ENCODE measurements at regions not wholly inside any gene's neighbourhood (a gene's known extent, or its start where the extent isn't known, plus 50 kb on each side); places are given as distances from the start of the nearest gene placed in this dataset.
A peak's percentile ranks its signal among the peaks of the same experiment; 100 is the strongest.
"Not testable (repeated sequence)": the region's sequence is repeated elsewhere in the genome, so short reads cannot be mapped to it uniquely, and the experiment has no call there.

- not testable (repeated sequence) for DNase-seq (ENCODE audit: low read depth in 2 of 2)
These were observed 76.1 kb upstream of the ZNF217 start for GRCh38 chr20:53669517-53670313.

GRCh38 chr20:53668992-53669391, 75.4 kb upstream of the ZNF217 start:
- no peak for DNase-seq (ENCODE audit: low read depth in 2 of 2)

- no peak for DNase-seq (ENCODE audit: low read depth in 2 of 2)
These were observed 72.5 kb upstream of the ZNF217 start for GRCh38 chr20:53666144-53666543.

DNA sequence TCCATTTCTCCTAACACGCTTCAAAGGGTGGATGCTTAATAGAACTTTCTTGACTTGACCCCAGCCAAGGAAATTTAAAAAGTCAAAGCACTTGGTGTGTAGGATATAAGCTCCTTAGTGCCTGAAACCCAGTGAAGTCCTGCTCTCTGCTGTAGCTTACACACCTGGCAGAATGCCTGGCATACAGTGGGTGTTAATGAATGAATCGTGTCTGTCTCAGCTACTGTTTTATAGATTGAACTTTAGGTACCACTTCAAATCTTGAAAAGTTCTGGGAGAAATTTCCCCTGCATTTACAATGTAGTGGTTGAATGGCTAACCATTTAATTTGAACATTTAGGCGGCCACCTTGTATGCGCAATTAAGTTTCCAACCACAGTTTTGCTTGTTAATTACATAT, 70.5 kb upstream of the ZNF217 start:
- no peak for DNase-seq (ENCODE audit: low read depth in 2 of 2)

DNA sequence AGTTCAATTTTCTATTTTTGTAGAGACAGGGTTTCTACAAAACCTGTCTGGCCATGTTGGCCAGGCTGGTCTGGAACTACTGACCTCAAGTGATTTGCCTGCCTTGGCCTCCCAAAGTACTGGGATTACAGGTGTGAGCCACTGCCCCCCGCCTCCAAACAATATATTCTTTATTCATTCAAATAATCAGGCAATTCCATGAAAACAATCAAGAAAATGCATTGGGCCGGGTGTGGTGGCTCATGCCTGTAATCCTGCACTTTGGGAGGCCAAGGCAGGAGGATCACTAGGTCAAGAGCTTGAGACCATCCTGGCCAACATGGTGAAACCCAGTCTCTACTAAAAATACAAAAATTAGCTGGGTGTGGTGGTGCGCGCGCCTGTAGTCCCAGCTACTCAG, 69.9 kb upstream of the ZNF217 start:
- not testable (repeated sequence) for DNase-seq (ENCODE audit: low read depth in 2 of 2)

DNA sequence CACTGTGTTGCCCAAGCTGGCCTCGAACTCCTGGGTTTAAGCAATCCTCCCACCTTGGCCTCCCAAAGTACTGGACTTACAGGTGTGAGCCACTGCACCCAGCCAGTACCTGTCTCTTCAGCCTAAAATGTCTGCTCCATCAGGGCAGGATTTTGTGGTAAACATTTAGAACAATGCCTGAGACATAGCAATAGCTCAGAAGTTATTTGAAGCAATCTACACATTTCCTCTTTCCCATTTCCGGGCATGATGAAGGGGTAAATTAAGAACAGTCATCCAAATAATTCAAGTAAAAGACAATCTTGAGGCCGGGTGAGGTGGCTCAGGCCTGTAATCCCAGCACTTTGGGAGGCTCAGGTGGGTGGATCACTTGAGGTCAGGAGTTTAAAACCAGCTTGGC, 69.0 kb upstream of the ZNF217 start:
- DNase-seq (ENCODE audit: low read depth in 2 of 2) = no peak

DNA sequence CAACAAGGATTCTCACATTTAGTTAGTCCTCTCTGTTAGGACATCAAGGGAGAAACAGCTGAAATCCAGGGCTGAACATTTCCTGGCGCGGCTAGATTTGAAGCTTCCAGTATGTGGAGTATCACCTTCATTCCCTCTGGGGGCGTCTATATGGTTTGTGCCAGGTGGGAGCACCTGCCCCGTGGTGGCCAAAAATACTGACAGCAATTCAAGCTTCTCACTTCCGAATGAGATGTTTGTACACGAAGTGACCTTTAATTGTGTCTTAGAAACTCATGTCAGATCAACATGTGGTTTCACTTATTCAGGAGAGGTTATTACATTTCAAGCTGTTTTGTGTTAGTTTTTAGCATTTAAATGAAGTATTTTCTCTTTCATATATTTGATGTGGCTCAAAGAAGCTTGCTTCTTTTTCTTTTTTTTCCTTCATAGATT, 67.3 kb upstream of the ZNF217 start:
- DNase-seq (ENCODE audit: low read depth in 2 of 2) = no peak

- peak in 1 of 2 donors; percentile 34 for DNase-seq (ENCODE audit: low read depth in 2 of 2)
These were observed 66.7 kb upstream of the ZNF217 start for GRCh38 chr20:53660078-53660909.

DNA sequence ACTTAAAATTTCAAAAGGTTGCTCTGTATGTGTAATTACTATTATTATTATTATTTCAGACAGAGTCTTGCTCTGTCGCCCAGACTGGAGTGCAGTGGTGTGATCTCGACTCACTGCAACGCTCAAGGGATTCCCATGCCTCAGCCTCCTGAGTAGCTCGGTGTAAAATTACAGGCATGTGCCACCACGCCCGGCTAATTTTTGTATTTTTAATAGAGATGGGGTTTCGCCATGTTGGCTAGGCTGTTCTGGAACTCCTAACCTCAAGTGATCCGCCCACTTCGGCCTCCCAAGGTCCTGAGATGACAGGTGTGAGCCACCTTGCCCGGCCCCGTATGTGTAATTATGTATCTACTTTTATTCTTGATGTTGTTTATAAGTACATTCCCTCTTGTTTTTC, 65.3 kb upstream of the ZNF217 start:
- no peak for DNase-seq (ENCODE audit: low read depth in 2 of 2)

GRCh38 chr20:53658322-53658721, 64.7 kb upstream of the ZNF217 start:
- no peak for DNase-seq (ENCODE audit: low read depth in 2 of 2)

DNA sequence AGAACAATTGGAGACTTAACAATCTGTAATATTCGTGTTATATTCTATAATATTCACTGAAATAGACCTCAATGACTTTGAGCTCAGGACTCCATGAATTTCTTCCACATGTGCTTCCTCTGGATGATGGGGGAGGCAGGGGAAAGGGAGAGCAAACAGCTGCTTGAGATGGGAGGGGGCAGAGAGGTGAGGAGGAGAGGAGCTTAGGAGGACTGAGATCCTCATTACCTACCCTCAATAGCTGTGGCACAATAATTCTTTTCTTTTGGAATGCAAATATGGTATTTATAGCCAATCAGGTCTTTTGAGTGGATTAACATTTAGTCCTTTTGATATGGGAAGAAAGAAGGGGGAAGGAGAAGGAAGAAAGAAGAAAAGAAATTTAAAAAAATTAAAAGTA, 64.1 kb upstream of the ZNF217 start:
- no peak for DNase-seq (ENCODE audit: low read depth in 2 of 2)

DNA sequence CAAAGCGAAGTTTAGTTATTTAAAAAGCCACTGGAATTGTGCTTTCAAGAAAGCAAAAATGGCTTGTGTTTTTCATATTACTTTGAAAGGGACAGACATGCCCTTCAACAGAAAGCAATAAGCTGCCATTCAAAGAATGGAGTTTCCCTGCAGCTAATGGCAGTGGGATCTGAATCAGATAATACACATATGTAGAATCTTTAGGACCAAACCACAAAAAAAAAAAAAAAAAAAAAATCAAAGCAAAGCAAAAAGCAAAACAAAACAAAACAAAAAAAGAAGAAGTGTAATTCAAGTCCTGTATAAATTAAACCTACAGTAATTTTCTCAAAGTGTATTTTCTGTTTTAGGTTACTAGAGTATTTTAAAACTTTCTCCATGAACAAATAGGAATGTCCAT, 63.6 kb upstream of the ZNF217 start:
- no peak for DNase-seq (ENCODE audit: low read depth in 2 of 2)

DNA sequence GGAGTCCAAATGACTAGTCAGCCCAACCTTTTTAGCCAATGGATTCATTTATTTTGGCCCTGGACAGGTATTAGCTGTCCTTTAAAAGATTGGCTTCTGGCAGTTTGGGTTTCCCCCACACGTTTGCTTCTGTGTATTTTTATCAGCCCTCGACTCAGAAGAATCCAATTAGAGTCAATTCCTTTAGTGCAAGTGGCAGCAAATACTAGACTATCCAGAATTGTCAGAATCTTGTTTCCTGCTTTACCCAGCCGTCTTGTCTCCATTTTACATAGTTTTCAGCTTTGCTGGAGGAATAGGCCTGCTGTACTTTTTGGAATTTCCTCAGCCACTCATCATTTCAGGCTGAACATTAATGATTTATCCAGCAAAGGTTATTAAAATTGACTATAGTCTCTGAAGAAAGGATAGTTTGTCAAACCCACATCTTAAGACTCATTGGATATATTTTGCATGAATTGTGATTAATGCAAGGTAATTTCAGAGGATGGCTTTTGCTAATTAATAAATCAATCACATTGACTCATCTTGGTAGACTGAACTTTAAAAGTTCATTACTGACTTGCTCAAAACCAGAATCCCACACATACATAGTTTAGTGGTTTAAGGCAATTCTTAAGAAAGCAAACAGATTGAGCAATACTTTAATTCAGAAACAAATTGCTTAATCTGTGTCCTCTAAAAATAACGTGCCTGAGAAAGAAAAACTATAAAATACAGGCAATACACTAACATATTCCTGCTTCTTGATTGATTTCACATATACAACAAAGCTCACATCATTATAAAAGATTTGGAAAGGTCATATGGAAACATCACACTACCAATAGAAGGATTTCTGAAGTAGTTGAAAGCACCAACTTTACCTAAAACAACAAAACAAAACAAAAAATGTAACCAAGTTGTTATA, 62.9 kb upstream of the ZNF217 start:
- DNase-seq (ENCODE audit: low read depth in 2 of 2) = no peak

DNA sequence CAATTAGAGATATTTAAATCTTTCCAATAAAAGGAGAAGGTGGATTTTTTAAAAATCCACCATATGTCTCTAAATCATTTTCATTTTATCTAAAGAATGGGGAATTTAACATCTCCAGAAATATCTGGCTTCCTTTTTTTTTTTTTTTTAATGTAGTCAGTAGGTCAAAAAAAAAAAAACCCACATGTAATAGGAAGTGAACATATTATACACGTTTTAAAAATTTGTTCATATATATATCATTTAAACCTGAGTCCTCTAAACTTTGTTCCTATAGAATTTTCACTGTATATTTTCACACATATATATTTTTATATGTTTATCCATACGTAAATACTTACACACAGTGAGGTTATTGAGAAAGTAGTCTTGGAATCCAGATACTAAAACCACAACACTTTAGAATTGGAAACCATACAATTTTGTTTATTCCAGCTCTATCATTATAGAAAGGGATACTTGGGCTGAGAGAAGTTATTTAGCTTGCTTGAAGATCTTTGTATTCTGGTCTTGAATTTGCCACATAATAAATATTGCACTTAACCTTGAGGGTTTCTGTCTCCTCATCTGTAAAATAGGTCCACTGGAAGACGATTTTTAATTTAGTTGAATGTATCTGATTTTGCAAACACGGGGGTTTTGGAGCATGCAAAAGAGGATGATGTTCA, 62.1 kb upstream of the ZNF217 start:
- DNase-seq (ENCODE audit: low read depth in 2 of 2) = no peak

GRCh38 chr20:53654932-53655624, 61.4 kb upstream of the ZNF217 start:
- DNase-seq (ENCODE audit: low read depth in 2 of 2) = no peak

DNA sequence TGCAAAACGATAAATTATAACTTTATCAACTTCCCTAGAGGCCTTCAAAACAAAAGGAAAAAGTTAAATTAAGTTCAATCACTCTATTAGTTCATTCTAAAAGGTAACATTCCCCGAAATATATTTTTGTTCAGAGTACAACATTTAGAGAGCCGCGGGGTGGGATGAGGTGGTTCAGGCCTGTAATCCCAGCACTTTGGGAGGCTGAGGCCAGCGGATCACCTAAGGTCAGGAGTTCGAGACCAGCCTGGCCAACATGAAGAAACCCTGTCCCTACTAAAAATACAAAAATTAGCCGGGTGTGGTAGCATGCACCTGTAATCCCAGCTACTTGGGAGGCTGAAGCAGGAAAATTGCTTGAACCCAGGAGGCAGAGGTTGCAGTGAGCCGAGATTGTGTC, 60.9 kb upstream of the ZNF217 start:
- DNase-seq (ENCODE audit: low read depth in 2 of 2) = not testable (repeated sequence)

DNA sequence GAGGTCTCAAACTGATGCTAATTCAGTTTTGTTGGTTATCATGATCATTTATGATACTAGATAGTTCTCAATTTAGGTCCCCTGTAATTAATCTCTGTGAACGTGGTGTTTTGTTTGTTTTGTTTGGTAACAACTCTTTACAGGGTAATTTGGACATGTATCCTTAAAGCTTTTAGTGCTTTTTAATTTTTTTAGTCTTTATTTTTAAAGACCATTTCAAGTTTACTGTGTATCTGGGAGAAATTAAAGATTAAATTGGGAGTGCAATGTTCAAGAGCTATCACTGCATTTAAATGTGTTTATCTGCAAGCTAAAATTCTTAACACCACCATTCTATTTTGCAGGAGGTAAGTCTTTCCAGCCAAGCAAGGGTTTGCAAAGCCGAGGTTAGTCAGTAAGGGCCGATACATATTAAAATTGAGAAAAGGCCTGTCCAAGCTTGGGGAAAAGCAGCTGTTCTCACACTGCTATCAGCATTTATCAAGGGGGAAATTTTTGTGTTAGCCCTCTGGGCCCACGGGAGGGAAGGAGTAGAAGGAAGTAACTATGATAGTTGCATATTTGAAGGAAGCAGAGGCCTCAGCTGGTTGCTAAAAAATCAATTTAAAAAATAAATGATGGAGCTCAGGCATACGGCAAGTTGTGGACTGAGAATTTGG, 59.3 kb upstream of the ZNF217 start:
- DNase-seq (ENCODE audit: low read depth in 2 of 2) = no peak

DNA sequence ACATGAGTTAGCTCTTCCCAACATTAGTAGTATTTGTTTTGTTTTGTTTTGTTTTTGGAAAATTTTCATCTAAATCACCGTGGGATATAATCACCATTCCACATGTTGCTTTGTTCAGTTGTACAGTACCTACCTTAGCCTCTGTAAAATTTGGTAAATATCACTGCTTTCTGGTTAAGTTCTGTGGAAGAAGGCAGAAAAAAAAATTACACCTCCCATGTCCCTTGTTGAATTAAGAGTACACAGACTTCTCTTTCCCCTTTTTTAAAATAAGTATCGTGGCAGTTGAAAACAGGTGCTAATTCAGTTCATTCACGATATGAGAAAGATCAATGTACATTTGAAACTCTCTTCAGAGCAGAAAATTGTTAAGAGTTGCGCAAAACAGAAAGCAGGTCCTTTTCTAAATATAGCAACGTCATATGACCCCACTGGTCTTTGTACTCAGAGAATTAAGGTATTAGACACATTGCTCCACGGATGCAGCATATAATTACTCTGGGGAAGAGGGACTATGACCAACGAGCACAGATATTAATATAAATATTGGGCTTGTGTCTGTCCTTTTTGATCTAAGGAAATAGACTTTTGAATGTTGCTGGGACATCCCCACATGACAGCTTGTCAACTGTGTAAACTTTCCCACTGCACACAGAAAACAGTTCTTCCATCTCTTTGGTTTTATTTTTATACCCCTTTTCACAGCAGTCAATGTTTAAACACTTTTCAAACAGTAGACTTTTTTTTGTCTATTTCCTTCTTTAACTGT, 58.6 kb upstream of the ZNF217 start:
- no peak for DNase-seq (ENCODE audit: low read depth in 2 of 2)

DNA sequence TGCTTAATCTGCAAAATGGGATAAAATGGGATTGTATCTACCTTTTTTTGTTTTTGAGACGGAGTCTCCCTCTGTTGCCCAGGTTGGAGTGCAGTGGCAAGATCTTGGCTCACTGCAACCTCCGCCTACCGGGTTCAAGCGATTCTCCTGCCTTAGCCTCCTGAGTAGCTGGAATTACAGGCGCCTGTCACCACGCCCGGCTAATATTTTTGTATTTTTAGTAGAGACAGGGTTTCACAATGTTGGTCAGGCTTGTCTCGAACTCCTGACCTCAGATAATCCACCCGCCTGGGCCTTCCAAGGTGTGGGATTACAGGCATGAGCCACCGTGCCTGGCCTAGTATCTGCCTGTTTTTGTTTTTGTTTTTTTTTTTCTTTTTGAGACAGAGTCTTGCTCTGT, 55.9 kb upstream of the ZNF217 start:
- DNase-seq (ENCODE audit: low read depth in 2 of 2) = not testable (repeated sequence)

Data from stimulated activated CD8-positive, alpha-beta memory T cell treated with anti-CD3 and anti-CD28 coated beads, Interleukin-2, amount 100 ng/mL, for 48 hours (primary cell).